ENCODE measurements at regions not wholly inside any gene's neighbourhood (a gene's known extent, or its start where the extent isn't known, plus 50 kb on each side); places are given as distances from the start of the nearest gene placed in this dataset.
"Not testable (repeated sequence)": the region's sequence is repeated elsewhere in the genome, so short reads cannot be mapped to it uniquely, and the experiment has no call there.

DNA sequence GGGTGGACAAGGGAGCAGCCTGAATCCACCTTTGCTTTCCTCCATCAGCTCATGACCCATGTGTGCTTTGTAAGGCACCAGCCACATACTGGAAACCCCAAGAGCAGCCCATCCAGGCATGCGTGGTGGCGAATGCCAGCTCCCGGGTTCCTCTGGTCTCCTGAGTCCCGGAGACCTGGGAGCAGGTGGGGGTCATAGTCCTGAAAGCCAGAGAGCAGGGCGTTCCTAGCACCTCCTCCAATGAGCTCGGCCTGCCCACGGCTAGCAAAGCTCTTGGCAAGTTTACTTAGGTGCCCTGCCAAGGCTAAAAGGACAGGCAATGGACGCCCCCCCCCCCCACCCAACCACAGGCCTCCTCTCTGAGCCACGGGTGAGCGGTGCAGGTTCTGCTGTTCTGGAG is 3960.2 kb upstream of the TPTE start:
- DNase-seq: not testable (repeated sequence)

DNA sequence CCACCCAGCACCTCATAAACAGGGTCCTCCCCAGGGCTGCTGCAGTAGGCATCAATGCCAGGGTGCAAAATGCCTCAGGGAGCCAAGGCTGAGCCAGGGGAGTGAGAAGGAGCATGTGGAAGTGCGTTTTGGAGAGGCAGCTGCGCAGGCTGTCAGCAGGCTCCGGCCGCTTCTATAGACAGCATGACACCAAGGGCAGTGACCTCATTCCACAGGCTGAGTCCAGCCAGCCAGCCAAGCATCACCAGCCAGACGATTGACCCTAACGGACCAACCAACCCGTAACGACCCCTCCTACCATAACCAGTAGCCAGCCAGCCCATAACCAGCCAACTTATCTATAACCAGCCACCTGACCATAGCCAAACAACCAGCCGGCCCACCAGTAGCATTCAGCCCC is 3959.8 kb upstream of the TPTE start:
- not testable (repeated sequence) for DNase-seq

DNA sequence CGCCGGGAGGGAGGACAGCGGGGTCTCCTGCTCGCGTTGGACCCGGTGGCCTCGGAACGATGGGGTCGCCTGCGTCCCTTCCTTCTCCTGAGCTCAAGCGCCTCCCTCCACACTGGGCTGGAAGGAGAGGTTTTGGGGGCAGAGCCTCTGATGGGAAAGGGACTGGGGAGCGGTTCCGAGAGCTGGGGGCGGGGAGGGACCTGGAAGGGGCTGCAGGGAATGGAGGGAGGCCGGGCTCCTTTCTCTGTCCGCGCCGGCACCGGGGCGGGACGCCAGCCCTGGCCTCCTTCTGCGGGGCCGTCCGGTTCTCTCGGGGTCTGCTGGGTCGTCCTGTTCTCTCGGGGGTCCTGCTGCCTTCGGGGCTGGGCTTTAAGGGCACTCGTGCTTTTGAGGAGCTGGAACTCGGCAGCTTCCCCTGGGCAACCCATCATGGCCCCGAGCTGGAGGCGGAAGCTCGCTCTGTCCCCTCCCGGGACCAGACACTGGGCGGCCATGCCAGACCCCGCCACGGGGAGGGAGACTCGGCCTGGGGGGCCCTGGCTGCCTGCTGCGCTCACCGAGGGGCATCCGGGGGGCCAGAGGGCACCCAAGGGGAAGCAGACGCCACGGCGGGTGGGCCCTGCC is 3956.7 kb upstream of the TPTE start:
- DNase-seq: not testable (repeated sequence)

DNA sequence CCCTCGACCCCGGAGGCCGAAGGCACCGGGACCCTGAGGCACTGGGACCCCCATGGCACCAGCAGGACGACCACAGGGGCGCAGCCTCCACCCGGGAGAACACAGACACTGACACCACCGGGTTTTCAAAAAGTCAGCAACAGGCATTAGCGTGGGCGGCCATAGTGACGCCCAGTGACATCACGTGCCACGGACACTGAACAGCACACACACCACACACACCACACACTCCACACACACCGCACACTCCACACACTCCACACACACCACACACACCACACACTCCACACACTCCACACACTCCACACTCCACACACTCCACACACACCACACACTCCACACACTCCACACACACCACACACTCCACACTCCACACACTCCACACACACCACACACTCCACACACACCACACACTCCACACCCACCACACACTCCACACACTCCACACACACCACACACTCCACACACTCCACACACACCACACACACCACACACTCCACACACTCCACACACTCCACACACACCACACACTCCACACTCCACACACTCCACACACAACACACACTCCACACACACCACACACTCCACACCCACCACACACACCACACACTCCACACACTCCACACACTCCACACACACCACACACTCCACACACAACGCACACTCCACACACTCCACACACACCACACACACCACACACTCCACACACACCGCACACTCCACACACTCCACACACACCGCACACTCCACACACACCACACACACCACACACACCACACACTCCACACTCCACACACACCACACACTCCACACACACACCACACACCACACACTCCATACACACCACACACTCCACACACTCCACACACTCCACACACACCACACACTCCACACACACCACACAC is 3955.9 kb upstream of the TPTE start:
- DNase-seq: peak in 3 of 5 donors; percentile 3 to 21 (median 6)

DNA sequence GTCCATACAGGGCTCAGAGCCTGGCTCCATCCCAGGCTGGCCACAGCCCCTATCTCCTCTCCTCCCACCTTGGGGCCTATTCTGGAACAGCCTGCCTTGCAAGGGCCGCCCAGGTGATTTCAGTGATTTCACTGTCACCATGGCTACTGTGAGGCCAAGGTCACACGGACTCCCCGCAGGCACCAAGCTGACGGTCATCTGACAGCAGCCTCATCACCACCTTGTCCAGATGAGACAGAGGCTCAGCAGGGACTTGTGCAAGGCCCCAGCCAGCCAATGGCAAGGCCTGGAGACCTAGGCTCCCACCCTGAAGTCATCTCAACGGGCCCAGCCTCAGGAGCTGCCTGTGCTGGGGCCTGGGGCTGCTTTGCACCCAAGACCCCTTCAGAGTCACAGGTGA is 3953.8 kb upstream of the TPTE start:
- not testable (repeated sequence) for DNase-seq

DNA sequence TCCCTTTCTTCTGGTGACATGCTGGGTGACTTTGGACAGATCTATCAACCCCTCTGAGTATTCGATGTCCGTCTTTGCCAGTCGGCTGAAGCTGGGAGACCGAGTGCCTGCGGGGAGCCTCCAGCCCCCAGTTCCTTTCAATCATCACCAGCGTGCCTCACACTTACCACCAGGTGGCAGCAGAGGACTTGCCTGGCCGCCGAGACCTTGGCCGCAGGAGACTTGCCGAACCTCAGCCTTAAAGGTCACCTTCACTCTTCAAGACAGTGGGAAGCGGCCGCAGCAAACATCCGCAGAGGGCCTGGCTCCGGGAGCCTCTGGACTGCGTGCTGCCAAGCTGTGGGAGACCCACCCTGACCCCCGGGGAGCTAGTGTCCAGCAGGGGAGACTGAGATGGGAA is 3952.2 kb upstream of the TPTE start:
- DNase-seq: not testable (repeated sequence)

DNA sequence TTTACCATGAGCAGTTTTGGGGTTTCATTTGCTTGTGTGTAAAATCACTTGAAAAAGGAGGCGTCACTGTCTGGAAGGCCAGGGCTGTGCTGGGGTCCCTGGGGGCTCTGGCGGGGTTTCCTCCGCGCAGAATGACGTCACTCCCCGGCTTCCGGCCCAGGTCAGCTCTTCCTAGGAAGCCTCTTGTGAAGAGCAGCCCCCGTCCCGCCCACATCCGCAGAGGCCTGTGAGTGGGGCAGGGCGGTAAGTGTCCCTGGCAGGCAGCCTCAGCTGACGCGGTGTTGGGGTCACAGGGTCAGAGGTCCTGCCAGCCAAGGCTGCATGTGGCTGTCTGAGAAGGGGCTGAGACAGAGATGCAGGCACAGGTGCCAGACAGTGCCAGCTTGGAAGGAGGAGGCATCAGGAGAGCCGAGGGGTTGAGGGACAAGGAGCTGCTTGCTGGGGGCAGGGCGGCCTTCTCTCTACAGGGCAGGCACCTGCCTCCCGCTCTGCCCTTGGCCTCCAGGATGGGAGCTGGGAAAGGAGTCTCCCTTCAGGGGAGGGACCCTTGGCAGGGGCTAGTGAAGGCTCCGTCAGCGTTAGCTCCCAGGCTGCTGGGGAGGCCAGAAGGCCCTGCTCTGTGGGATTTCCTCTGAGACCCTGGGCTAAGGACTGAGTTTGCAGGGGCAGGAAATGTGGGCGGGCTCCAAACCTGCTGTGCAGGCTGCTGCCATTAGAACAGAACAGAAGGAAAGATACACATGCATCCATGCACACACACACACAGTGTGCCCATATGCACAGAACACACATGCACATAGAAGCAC is 3951.6 kb upstream of the TPTE start:
- DNase-seq: not testable (repeated sequence)

DNA sequence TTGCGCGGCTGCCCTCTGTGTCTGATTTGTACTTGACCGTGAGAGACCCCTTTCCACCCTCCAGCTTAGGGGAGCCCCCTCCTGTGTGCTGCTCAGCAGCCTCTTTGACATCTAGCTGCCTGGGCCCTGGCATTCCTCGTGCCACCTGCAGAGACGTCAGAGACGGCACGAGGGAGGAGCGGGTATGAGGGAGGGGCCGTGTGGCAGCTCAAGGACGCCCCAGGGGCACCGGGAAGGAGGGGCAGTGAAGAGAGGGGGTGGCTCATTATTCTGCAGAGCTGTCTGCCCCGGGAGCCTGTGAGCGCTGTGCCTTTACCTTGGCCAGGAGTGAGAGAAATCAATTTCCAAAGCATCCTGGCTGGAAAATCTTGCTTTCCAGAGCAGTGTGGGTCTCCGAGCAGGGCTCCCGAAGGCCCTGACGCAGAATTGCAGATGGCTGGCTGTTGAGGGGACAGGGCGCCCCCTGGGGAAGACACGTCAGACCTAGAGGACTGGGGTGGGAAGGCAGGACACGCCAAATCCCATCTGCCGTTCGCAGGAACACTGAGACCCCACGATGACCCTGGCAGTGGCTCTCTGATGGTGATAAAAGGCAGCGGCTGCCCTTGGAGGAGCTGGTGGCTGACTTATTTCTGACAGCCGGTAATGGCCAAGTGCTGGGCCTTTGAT is 3950.5 kb upstream of the TPTE start:
- not testable (repeated sequence) for DNase-seq

DNA sequence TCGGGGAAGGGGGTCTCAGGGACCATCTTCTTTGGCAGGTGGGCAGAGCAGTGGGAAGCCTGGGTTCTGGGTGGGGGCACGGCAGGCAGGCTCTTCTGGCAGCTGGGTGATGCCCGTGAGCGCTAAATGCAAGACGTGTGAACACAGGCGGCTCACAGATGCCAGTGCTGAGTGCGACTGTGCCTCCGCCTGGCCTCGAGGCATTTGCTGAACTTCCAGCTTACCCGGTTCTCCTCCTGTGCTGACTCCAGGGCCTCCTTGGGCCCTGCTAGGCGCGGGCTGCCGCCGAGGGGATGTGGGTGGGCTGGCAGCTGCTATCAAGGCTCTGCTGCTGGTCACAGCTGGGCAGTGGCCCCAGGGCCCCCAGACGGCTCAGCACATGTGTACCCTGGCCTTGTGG is 3947.8 kb upstream of the TPTE start:
- DNase-seq: not testable (repeated sequence)

DNA sequence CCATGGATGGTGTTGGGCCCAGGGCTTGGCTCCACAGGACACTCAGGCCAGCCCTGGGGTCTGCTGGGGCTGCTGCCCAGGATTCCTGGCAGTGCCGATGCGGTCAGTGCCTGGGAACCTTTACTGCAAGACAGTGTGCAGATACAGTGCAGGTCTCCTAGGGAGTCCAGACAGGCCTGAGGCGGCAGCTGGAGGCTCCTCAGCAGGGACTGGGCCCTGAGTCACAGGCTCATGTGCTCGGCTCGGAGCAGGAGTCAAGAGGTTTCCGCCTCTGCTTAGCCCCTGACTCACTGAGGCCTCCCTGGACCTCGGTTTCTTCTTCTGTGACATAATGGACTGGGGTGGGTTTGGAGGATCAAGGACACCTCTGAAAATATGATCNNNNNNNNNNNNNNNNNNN is 3941.6 kb upstream of the TPTE start:
- not testable (repeated sequence) for DNase-seq

Measured in T-helper 1 cell (primary cell).